Subcutaneous abdominal adipose tissue (tissue), 5 donors: ENCODE measurements at regions not wholly inside any gene's neighbourhood (a gene's known extent, or its start where the extent isn't known, plus 50 kb on each side); places are given as distances from the start of the nearest gene placed in this dataset.

Source experiments
- H3K27ac ChIP-seq: one replicate; pipeline ENCODE4 v1.7.0; 2013; ENCODE audit warnings: low read depth, mild to moderate bottlenecking, inconsistent platforms, low read length, moderate library complexity
- H3K27me3 ChIP-seq, 5 donors: one replicate each; pipeline ENCODE4 v1.7.0; 2013; ENCODE audit warnings: low read length in 5 of 5, inconsistent platforms in 1 of 5; ENCODE audit not compliant: control insufficient read depth in 5 of 5, insufficient read depth in 4 of 5
- H3K36me3 ChIP-seq, 5 donors: one replicate each; pipeline ENCODE4 v1.7.0; 2013; ENCODE audit warnings: low read length in 5 of 5; ENCODE audit not compliant: control insufficient read depth in 5 of 5, insufficient read depth in 5 of 5
- H3K4me1 ChIP-seq, 5 donors: one replicate each; pipeline ENCODE4 v1.7.0; 2013; ENCODE audit warnings: low read length in 5 of 5, mild to moderate bottlenecking in 3 of 5, moderate library complexity in 1 of 5; ENCODE audit not compliant: control insufficient read depth in 5 of 5, insufficient read depth in 5 of 5
- H3K4me3 ChIP-seq, 5 donors: one replicate each; pipeline ENCODE4 v1.7.0; 2013; ENCODE audit warnings: low read length in 5 of 5, low read depth in 1 of 5
- H3K9ac ChIP-seq, 5 donors: one replicate each; pipeline ENCODE4 v1.7.0; 2013; ENCODE audit warnings: low read length in 5 of 5, mild to moderate bottlenecking in 4 of 5, moderate library complexity in 3 of 5
- H3K9me3 ChIP-seq, 5 donors: one replicate each; pipeline ENCODE4 v1.7.0; 2013; ENCODE audit warnings: low read length in 5 of 5; ENCODE audit not compliant: control insufficient read depth in 5 of 5
- donor health status: healthy.
- donor health status: healthy.
- donor health status: healthy.
- donor health status: healthy.
- donor health status: healthy.

GRCh38 chr7:70953331-70953741 is 178.6 kb upstream of the GALNT17 start:
- H3K36me3 ChIP-seq, result no peaks in the 10 kb centered on the region
- no peak overlapping the region for H3K9ac ChIP-seq
- H3K9me3 ChIP-seq, result peaks cover 0 to 11% (median 0%) of the 10 kb centered on the region in 5 donors
- H3K4me1 ChIP-seq, result peaks cover 0 to 3% (median 0%) of the 10 kb centered on the region in 5 donors
- H3K27ac ChIP-seq, result no peak overlapping the region
- H3K4me3 ChIP-seq, result no peak overlapping the region
- H3K27me3 ChIP-seq, result no peaks in the 10 kb centered on the region

GRCh38 chr7:70953796-70954195 is 178.1 kb upstream of the GALNT17 start:
- Histone ChIP-seq H3K27ac (no peak overlapping the region), H3K9ac (no peak overlapping the region), H3K27me3 (no peaks in the 10 kb centered on the region)

DNA sequence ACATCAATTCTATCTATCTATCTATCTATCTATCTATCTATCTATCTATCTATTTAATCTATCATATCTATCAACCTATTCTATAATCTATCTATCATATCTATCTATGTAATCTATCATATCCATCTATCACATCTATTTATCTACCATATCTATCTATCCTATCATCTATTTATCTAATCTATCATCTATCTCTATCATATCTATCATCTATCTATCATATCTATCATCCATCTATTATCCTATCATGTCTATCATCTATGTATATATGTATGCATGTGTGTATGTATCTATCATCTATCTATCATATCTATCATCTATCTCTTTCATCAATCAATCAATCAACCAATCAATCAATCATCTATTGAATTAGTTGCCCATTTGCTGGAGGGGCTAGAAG is 159.3 kb upstream of the GALNT17 start:
- Histone ChIP-seq H3K9ac (no peak overlapping the region), H3K4me1 (no peaks in the 10 kb centered on the region), H3K27ac (no peak overlapping the region), H3K27me3 (no peaks in the 10 kb centered on the region), H3K4me3 (no peak overlapping the region), H3K9me3 (peaks cover under 1 to 22% (median 9%) of the 10 kb centered on the region in 5 donors), H3K36me3 (no peaks in the 10 kb centered on the region)

More at GRCh38 chr7:70953796-70954195, 178.1 kb upstream of the GALNT17 start:
- H3K36me3 ChIP-seq, result no peaks in the 10 kb centered on the region
- H3K9me3 ChIP-seq, result peaks cover 0 to 6% (median 0%) of the 10 kb centered on the region in 5 donors
- H3K4me3 ChIP-seq, result no peak overlapping the region
- H3K4me1 ChIP-seq, result peaks cover 0 to 3% (median 0%) of the 10 kb centered on the region in 5 donors

DNA sequence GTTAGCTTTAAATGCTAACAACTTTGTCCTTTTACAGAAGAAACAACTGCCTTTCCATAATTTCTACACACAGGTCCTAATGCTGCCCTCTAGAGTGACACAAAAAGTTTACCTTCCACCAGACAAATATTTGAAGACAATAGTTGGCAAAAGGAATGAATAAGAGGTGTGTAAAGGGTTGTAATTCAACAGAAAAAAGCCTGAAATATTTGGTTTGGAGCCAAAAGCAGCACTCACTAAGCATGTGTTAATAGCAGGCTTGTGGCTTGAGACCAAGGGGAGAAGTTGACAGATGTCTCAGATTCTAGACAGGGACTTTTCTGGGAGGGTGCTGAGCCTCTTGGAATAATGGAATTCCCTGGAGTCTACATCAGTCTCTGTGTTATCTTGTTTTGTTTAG is 156.2 kb upstream of the GALNT17 start:
- Histone ChIP-seq H3K4me3 (no peak overlapping the region), H3K27ac (no peak overlapping the region), H3K36me3 (no peaks in the 10 kb centered on the region), H3K4me1 (no peaks in the 10 kb centered on the region), H3K27me3 (no peaks in the 10 kb centered on the region), H3K9ac (no peak overlapping the region), H3K9me3 (peaks cover 0 to 6% (median 4%) of the 10 kb centered on the region in 5 donors)

DNA sequence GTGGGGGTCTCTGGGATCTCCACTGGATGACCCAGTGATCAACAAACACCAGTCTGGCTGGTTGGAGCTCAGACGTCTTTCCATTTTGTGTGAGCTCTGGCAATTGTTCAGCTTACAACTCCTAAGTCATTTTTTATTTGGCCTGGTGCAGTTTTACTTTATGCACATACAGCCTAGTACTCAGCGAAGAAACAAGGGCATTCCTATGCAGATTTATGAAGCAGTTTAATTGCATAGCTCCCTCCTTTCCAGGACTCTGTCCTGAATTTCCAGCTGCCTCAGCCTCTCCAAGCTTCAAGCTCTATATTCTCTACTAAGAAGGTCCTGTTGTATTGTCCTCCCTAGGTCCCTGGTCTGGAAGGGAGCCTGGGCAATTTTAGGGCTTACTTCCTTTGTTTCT is 145.6 kb upstream of the GALNT17 start:
- no peaks in the 10 kb centered on the region for H3K36me3 ChIP-seq
- H3K27ac ChIP-seq, result no peak overlapping the region
- no peaks in the 10 kb centered on the region for H3K27me3 ChIP-seq
- H3K9me3 ChIP-seq, result no peaks in the 10 kb centered on the region
- H3K4me3 ChIP-seq, result no peak overlapping the region
- no peak overlapping the region for H3K9ac ChIP-seq
- no peaks in the 10 kb centered on the region for H3K4me1 ChIP-seq

DNA sequence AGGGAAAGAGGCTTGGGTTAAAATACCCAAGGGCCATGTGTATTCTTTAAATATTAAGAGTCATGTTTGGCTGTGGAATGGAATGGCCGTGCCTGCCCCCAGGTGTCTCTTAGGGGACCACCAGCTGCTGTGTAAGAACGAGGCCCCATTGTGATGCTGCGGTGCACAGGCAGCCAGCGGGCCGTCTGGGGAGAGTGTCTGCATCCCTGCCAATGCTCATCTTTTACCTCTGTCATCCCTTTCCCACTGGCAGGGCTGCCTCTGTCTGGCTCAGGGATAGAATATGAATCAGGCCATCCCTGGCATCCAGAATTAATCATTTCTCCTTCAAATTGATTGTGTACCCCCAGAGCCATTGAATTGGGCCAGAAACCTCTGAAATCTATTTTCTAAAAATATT is 137.8 kb upstream of the GALNT17 start:
- Histone ChIP-seq H3K27me3 (peaks cover 0 to 3% (median 0%) of the 10 kb centered on the region in 5 donors), H3K4me1 (no peaks in the 10 kb centered on the region), H3K36me3 (no peaks in the 10 kb centered on the region), H3K4me3 (no peak overlapping the region), H3K9me3 (peaks cover 0 to 4% (median 0%) of the 10 kb centered on the region in 5 donors), H3K27ac (no peak overlapping the region), H3K9ac (no peak overlapping the region)

- H3K9ac ChIP-seq, result no peak overlapping the region
These were observed 134.7 kb upstream of the GALNT17 start for GRCh38 chr7:70997261-70997660.

DNA sequence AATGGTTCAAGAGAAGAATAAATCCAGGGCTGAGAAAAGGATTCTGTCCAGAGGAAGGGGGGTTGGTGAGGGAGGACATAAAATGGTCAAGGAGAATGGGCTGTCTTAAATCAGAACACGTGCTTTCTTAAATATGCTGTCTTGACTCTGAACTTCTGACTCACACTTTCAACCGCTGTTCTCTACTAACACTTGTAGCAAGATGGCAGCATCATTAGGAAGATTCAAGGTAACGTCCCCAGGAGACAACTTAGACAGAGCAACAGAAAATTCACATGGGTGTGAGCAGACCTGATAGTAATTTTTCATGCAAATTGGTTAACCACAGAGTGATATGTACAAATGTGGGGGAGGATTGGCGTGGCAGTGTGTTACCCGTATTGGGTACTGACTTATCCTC is 126.8 kb upstream of the GALNT17 start:
- no peaks in the 10 kb centered on the region for H3K36me3 ChIP-seq
- H3K9ac ChIP-seq, result no peak overlapping the region
- H3K27ac ChIP-seq, result no peak overlapping the region
- peaks cover 0 to 15% (median 8%) of the 10 kb centered on the region in 5 donors for H3K9me3 ChIP-seq
- no peaks in the 10 kb centered on the region for H3K4me1 ChIP-seq
- H3K4me3 ChIP-seq, result no peak overlapping the region
- H3K27me3 ChIP-seq, result peaks cover 0 to 8% (median 0%) of the 10 kb centered on the region in 5 donors

More at GRCh38 chr7:70997261-70997660, 134.7 kb upstream of the GALNT17 start:
- Histone ChIP-seq H3K36me3 (no peaks in the 10 kb centered on the region), H3K4me3 (no peak overlapping the region), H3K4me1 (no peaks in the 10 kb centered on the region), H3K27me3 (peaks cover 0 to 3% (median 0%) of the 10 kb centered on the region in 5 donors), H3K27ac (no peak overlapping the region), H3K9me3 (peaks cover 0 to 8% (median 0%) of the 10 kb centered on the region in 5 donors)

- H3K36me3 ChIP-seq, result no peaks in the 10 kb centered on the region
- H3K27ac ChIP-seq, result no peak overlapping the region
- H3K4me3 ChIP-seq, result no peak overlapping the region
- no peaks in the 10 kb centered on the region for H3K4me1 ChIP-seq
- peaks cover 0 to 8% (median 0%) of the 10 kb centered on the region in 5 donors for H3K27me3 ChIP-seq
- H3K9me3 ChIP-seq, result peaks cover 0 to 5% (median under 1%) of the 10 kb centered on the region in 5 donors
- H3K9ac ChIP-seq, result no peak overlapping the region
These were observed 122.3 kb upstream of the GALNT17 start for GRCh38 chr7:71009636-71010035.

DNA sequence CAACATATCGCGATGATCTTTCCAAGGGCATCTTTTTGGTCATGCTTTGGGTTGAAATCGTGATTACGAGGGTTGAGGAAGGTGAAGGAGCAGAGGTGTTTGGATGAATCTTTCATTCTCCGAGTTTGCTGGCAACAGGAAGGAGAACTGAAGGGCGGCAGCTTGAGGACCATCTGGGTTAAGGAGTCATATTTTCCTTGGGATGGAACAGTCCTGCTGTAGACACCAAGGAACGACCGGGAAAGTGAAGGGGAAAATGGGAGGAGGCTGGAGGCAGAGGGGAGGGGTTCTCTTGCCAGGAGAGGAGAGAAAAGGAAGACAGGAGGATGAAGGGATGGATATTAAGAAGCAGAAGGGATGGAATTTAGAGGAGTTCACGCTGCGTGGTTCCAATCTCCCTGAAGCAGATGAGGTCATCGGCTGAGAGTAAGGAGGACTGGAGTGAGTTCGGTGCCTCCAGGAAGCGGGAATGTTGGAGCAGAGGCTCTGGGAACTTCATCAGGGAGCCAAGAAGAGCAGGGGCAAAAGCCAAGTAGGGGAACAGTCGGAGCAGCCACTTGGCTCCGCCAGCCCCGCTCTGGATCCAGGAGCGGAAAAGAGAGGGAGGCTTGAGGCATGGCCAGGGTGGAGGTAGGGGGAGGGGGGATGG is 116.6 kb upstream of the GALNT17 start:
- Histone ChIP-seq H3K9ac (no peak overlapping the region), H3K9me3 (no peaks in the 10 kb centered on the region), H3K4me3 (peak overlapping the region in 2 of 5 donors; percentile 2 to 28), H3K4me1 (peaks cover 0 to 21% (median 16%) of the 10 kb centered on the region in 5 donors), H3K27ac (no peak overlapping the region), H3K27me3 (no peaks in the 10 kb centered on the region), H3K36me3 (no peaks in the 10 kb centered on the region)
